T-helper 2 cell treated with Interferon-gamma antibody and Interleukin-4, amounts not matched to agents 100 ng/mL and 5 ng/mL, for 36 hours (primary cell): ENCODE measurements at regions not wholly inside any gene's neighbourhood (a gene's known extent, or its start where the extent isn't known, plus 50 kb on each side); places are given as distances from the start of the nearest gene placed in this dataset.
"Not testable (repeated sequence)": the region's sequence is repeated elsewhere in the genome, so short reads cannot be mapped to it uniquely, and the experiment has no call there.

Source experiments
- intact Hi-C: fragments of 100-400 bp; cut with micrococcal nuclease; formaldehyde crosslinking; loops from one replicate; pipeline ENCODE4 v1.15.1; 2023

DNA sequence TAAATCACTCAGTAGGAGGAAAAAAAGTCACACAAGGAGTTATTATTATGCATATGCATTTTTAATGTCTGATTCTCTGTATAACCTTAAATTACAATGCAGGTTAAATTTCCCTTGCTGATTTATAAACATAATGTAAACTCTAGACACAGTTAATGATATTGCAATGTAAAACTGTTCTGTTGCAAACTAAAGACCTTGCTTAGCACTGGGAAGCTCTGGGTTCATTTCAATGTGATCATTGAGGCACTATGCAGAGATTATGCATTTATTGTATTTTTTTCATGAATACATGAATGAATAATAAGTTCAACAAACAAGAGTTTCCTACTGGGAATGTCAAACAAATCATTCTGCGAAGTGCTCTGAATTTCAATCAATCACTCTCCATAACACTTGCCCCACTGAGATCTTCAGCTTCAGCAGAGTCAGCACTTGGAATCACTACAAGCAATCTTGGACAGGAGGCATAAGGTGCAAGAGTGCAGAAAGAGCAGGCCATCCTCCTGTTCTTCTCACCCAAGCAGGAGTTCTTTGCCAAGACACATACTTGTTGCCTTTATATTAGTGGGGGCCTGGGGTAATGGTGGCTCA lies 232.1 kb downstream of the CSNK1G3 start:
- intact Hi-C loops = no loop called here

DNA sequence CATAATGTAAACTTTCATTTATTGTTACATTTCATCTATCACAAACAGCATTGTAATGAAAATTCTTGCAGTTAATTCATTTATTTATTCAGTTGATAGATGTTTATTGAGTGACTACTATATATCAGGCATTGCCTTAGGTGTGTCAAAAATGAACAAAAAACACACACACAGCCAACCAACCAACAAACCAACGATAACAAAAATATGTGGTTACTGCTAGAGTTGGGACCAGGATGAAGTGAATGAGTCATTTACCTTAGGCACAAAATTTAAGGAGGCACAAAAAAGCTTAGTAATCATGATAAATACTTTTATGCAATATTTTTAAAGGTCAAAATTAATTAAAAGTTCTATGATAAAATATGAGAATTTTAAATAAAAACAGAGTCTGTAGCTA lies 223.4 kb downstream of the CSNK1G3 start:
- intact Hi-C loops = no loop called here

DNA sequence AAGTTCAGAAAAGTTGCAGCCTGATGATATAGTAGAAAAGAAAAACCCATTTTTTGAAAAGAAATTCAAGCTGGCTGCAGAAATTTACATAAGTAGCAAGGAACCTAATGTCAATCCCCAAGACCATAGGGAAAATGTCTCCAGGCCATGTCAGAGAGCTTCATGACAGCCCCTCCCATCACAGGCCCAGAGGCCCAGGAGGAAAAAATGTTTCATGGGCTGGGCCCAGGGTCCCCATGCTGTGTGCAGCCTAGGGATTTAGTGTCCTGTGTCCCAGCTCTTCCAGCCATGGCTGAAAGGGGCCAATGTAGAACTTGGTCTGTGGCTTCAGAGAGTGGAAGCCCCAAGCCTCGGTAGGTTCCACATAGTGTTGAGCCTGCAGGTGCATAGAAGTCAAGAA lies 220.3 kb downstream of the CSNK1G3 start:
- intact Hi-C loops = no loop called here

DNA sequence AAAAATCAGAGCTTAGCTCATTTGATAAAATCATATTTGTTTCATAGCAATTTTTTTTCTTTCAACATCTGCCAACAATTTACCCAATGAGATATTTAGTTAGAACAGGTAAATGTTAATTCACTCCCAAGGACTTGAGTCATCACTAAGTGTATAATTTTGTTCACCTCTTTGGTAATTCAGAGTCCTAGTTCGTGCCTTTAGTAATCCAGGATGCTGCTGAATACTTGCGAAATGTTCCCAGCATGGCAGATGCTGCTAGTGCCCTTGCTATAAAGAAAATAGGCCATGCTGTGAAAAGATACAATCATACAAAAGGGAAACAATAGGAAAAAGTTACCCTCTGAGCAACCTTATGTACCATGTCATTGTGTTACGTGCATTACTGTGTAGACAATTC lies 210.5 kb downstream of the CSNK1G3 start:
- intact Hi-C loops = no loop called here

DNA sequence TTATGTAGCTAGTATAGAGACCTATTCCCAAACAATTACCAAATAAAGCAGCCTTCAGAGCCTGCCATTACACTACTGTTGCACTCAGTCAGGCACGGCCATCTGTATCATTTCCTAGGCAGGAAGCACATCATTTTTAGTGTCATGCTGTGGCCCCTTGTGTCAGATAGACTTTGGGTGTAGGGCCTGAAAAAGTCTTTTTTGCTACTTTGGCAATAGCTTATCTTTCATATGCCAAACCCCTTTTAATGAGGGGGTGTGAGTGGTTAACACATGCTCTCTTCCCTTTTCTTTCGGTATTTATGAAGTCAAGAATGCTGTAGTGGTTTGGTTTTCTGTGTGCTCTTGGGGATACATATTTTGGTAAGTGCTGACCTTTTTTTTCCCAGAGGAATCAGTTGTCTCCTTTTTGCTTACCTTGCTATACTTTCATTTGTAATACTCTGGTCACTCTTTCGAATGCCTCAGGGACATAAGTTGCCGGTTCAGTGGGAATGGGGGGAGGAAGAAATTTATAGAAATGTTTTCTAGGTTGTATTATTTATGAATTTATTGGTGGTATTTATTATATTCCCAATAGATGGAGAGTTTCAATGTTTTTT lies 209.8 kb downstream of the CSNK1G3 start:
- intact Hi-C loops = no loop called here

DNA sequence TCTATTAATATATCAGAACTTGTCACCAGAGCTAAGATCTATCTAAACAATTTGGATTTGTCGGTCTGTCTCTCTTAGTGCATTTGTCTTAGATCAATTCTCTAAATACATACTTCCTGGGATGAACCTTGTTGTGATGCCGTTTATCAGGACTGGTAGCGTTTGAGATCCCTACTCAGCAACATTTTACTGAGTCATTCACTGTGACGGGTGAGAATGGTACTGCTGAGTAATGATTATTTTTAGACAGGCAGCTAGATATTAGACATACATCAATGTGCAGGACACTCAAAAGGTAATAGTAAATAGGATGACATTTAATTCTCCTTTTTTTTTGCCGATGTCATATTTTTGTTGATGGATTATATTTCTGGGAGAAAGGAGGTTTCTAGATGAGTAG lies 209.0 kb downstream of the CSNK1G3 start:
- intact Hi-C loops = no loop called here

DNA sequence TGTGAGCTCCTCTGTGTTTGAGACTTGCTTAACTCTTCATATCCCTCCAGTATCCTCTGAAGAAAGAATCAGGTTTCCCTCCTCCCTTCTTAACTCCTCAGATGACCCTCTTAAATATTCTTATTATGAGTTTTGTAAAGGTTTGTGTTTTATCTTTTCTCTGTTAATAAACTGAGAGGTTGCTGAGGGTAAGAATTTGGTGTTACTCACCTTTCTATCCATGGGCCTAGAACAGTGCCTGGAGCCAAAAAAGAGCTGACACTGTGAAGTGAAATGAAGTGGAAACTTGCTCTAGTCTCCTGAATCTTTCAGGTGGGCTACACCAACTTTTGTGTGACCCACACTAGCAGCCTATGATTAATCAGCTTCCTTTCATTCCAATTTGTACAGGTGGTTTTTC lies 208.4 kb downstream of the CSNK1G3 start:
- intact Hi-C loops = no loop called here

DNA sequence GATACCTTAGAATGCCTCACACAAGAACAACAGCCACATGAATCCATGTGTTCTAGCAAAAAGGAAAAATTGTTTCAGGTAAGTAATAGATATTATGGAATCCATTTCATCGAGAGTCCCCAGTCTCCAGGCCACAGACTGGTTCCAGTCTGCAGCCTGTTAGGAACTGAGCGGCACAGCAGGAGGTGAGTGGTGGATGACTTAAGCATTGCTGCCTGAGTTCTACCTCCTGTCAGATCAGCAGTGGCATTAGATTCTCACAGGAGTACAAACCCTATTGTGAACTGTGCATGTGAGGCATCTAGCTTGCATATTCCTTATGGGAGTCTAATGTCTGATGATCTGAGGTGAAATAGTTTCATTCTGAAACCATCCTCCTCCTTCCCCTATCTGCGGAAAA lies 207.0 kb downstream of the CSNK1G3 start:
- intact Hi-C loops = no loop called here

DNA sequence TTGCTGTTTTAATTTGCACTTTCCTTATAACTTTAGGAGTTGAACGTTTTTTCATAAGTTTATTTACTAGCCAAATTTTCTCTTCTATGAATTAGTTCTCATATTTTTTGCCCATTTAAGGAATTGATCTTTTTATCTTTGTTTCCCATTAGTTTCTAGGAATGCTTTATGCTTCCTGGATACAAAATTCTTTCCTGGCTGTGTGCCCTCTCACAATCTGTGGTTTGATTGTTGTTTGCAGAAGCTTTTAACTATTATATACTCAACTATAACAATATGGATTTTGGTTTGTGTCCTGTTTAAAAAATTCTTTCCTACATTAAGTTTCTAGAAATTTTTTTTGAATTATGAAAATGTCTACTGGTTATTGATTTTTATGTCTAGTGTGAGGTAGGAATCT lies 206.3 kb downstream of the CSNK1G3 start:
- intact Hi-C loops = no loop called here

DNA sequence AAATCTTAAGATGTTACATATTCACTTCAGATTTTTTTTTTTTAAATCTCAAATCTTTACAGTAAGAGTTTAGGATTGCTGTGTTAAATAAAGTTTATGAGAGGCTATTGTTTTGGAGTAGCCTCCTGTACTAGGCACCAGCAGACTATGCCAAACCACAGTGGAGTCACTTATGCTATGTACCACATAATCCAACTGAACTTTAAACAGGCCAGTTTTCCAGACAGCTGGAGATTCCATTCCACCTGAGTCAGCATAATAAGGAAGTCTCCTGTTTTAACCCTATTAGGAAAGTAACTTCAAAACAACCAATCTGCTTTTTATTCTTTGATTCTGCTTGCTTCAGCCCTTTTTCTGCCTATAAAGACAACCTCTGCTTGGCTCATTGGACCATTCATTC lies 205.2 kb downstream of the CSNK1G3 start:
- intact Hi-C loops = no loop called here

DNA sequence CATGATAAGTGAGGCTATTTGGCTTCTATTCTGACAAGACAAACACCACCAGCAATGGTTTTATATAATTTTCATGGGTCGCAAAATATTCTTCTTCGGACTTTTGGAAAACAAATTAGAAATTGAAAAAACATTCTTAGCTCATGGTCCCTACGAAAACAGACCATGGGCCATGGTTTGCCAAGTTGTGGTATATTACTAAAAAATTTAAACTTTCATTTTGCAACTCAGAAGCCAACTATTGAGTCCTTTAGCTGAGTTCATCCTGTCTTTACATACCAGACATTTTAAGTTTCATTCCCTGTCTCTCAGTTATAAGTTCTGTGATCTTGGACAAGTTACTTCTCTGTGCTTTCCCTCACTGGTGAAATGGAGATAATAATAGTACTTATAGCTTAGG lies 198.1 kb downstream of the CSNK1G3 start:
- intact Hi-C loops = no loop called here

DNA sequence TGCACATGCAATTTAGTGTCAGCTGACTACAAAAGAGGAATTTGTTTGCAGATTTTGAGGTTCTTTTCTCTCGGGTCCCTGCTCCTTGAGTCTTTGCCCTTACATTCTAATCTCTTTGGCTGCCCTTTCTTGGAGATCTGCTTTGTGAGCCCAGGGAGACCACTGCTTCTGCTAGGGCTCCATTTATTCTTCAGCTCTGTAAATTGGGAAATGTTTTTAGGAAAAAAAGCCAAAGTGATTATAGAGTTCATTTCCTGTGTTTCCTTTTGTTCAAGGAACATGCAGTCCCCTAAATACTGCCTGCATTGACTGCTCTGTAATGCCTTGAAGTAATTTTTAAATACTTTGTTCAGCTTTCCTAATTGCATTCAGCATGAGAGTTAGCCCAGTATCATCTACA lies 197.4 kb downstream of the CSNK1G3 start:
- intact Hi-C loops = no loop called here

DNA sequence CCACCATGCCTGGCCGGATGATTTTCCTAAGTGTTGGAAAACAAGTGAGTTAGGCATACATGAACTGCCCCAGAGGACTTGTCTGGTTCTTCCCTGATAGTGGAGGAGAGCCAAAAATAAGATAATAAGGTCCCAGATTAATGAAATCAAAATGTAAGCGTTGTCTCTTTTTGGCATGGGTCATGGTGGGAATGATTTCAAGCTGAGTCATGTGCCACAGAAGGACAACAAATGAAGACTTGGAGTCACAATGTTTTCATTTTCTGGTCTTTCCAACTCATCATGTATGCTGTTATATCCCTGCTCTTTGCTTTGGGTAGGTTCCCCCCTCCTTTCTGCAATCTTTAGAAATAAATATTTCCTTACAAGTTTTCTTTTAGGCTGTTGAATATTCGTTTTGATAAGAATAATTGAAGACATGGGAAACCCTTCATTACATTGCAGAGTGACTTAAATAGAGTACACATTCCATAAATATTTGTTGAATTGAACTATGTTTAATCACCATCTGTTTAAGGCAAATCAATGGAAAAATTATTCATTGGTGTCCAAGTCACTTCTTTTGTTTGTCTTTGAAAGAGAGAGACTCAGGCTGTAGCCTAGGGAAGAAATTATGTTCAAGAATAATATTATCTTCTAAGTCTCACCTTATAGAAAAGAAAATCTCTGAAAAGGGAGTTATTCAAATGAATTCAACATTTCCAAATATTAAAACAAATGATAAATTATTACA lies 196.3 kb downstream of the CSNK1G3 start:
- intact Hi-C loops = no loop called here

DNA sequence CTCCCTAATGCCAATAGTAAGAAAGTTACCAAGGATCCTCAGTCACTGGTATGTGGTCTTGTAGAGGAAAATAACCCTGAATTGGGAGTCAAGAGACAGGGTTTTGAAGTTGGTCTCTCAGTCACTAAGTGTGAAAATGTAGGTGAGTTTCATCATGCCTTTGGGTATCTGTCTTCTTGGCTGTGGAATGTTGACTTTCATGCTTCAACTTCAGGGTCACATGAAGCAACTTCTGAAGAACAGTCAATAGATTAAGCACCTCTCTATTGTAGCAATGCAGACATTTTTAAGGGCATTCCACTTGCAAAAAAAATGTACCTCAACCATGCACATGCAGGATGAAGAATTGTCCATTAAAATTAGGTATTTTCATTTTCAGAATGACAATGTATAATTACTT lies 194.6 kb downstream of the CSNK1G3 start:
- intact Hi-C loops = no loop called here

DNA sequence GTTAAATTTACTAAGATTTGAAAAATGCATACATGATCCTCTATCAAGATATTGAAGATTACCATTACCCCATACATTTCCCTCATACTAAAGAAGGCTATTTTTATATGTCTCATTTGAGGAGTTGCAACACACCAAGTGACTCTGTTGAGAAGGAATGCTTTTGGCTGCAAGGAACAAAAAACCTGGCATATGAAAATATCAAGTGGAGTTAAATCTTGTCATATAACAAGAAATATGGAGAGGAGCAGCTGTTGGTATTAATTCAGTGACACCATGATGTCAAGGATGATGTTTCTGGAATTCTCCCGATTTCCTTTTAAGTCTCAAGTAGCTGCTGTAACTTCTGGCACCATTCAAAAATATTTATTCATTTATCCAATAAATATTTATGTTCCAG lies 193.8 kb downstream of the CSNK1G3 start:
- intact Hi-C loops = no loop called here

DNA sequence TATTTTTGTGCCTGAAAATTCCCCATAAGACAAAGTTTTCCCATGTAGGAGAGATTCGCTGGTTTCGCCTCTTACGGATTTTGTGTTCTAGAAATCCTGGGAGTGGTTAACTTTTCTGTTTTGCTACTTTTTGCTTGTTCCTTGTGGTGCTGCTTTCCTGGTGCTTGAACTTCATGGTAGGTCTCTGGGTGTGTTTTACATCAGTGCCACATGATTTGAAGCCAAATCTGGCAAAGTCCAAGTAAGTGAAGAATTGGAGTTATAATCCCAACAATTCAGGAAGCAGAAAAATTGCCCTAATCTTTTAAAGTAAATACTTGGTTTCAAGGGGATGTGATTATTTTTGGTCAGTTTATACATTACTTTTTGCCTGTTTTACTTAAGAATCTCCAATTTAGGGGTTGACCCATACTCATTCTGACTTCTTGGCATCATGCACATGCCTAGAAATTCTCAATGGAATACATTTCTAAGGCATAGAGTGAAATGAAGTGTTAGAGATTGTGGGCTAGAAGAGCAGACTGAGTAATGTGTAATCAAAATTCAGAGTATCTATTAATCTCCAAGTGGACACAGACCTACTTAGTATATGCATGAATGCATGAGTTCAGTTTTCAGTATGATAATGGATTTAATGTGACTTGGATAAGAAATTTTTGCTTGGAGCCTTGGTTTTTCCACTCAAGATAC lies 189.7 kb downstream of the CSNK1G3 start:
- intact Hi-C loops = no loop called here

DNA sequence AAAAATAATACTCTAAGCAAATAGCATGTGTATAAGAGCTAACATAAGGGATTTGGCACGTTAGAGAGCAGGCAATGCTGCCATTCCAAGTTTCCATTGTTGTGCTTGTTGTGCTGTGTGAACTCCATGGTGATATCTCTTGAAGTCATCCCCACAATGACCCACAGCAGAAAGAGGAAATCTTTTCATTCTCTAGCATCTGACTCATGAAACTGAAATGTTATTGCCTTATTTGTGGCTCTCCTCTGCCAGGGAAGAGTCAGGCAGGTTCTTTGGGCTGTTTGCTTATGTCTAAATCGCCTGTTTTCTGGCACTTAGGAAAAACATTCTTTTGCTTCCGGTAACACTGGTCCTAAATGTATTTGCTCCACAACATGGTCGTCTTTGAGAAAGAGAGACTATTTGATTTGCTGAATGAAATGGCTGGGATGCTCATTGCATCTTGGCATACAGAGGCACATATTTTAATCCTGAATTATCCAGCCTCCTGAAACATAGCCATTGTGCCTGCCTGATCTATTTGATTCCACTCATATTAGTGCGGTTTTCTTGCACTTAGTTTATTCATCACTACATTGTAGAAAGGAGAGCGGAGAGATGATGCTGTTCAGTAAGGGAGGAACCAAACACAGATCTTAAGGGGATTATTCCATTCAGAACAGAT lies 188.8 kb downstream of the CSNK1G3 start:
- intact Hi-C loops = no loop called here

DNA sequence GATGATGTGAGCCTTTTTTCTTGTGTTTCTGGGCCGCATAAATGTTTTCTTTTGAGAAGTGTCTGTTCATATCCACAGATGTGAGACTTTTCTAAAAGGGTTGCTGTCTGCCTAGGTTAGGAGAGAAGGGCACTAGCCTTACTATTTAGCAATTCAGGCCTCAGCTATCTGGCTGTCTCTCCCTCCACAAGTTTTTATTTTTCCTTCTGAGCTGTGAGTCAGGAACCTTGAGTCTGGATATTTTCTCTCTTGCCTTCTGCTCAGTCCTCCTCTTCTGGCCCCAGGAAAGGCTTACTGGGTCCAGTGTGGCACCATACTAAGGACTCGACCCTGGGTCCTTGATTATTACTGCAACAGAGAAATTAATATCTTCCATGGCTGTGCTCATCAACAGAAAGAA lies 187.6 kb downstream of the CSNK1G3 start:
- intact Hi-C loops = no loop called here

DNA sequence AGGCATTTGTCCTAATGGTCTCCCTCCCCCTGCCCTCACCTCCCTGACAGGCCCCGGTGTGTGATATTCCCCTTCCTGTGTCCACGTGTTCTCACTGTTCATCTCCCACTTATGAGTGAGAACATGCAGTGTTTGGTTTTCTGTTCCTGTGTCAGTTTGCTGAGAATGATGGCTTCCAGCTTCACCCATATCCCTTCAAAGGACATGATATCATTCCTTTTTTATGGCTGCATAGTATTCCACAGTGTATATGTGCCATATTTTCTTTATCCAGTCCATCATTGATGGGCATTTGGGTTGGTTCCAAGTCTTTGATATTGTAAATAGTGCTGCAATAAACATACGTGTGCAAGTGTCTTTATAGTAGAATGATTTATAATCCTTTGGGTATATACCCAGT lies 187.0 kb downstream of the CSNK1G3 start:
- intact Hi-C loops = not testable (repeated sequence)

DNA sequence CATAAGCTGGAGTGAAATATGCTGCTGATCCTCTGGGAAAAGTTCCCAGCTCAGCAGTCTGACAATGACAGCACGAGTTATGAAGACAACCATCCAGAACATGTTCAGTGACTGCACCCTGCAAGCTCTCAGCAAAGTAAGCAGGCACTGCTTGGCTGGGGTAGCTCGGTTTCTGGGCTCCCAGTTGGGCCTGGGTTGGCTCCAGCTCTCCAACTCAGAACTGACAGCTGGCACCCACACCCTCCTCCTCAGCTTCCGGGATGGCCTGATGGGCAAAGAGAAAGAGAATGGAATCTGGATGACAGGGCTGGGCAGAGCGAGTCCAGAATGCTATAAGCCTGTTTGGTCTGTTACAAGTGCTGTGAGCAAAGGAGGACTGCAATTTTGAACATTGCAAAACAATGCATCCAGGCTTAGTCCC lies 185.0 kb downstream of the CSNK1G3 start:
- intact Hi-C loops = no loop called here

DNA sequence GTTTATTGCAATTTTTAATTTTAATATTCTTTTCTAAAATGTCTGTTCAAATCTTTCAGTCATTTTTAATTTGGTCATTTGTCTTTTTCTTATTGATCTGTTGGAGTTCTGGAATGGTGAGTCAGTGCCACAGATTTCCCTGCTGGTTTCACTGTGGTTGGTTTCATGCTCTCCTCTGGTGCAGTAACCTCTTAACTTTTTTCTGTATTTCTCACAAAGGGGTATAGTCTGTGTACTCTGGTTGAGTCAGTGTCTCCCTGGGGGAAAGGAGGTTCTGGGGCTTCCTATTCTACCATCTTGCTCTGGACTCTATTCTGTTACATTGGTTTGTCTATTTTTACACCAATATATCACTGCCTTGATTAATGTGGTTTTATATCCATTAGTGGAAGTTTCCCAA lies 178.8 kb downstream of the CSNK1G3 start:
- intact Hi-C loops = no loop called here

DNA sequence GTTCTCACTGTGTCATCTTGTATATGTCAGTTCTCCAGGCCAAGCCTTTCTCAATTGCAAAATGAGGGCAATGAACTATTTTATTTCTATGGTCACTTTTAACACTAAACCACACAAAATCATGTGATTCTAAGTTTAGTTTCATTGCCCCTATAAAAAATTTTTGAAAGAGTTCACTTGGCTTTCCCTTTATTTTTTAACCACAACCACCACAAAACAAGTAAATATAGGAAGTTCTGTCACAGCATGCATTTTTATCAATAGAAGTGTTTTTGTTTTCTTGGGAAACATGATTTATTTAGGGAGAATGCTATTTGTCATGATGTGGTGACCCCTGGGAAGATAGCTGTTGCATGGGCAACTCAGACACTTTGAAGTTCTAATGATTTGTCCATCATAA lies 169.1 kb downstream of the CSNK1G3 start:
- intact Hi-C loops = no loop called here
